C1 segment of cervical spinal cord (tissue), 14 donors: ENCODE measurements at regions not wholly inside any gene's neighbourhood (a gene's known extent, or its start where the extent isn't known, plus 50 kb on each side); places are given as distances from the start of the nearest gene placed in this dataset.

Experiments
- DNase-seq, 14 donors: peaks; one replicate each; lab custom pipeline; 2025; lab: John Stamatoyannopoulos, UW

DNA sequence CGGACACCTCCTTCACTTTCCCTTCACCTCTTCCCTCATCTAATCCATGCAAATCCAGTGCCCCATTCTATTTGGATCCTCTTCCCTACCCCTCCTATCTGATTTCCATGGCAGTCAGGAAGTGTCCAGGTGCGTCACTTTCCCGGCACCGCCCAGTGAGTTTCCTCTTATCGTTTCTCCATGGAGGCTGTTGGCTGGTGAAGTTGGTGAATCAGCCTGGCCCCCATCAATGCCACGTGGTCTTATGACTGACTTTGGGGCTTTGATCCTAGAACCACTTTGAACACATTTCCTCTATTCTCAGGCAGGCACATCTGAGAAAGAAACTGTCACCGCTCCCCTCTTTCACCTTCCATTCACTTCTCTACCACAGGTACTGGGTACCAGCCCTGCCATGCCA, 137.8 kb downstream of the CEP135 start:
- DNase-seq, result no peak

DNA sequence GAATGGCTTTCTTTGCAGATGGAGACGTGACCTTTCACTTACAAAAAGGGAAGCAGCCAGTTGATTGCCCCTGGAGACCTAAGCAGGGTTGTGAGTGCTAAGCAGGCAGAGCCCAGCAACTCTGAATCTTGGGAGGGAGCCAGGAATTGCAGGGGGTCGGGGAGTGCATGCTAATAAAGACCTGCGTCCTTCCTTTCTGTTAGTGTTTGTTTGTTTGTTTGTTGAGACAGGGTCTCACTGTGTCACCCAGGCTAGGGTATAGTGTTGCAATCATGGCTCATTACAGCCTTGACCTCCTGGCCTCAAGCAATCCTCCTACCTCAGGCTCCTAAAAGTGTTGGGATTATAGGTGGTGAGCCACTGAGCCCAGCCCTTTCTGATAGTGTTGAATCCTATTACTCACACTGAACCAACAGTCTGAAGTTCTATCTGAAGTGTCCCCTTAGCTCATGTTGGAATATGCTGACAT, 137.4 kb downstream of the CEP135 start:
- DNase-seq, result no peak

DNA sequence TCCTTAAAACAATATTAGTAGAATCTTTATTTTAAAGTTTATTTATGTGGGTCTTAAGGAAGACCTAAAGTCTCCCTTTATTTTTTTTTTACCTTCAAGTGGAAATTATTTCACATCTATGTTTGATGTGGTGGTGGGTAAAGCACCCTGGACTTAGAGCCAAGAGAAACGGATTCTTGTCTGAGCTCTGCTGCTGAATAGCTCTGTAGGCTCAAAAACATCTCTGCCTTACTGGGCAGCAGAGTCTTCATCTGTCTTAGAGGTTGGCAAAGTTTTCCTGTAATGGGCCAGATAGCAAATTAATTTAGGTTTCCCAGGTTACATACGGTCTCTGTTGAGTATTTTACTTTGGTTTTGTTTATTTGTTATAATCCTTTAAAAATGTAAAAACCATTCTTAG, 136.5 kb downstream of the CEP135 start:
- no peak for DNase-seq

DNA sequence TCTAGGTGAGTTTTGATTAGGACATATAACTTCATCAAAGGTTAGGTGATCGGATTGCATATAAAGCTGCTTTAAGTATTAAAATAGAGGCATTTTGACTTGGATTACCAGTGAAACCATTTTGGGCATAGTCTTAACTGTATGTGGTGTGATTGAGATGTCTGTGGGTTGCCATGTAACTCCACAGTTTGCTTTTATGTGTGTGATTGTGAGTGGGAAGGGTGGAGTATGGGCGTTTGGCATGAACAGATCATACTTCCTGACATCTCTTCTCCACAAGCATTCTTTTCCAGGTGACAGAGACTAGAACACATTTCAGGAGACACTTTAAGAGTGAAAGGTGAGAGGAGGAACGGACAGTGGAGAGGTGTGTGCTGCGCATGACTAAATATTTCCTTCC, 136.1 kb downstream of the CEP135 start:
- DNase-seq, result no peak
